Thoracic aorta (tissue), 2 donors: ENCODE measurements at regions not wholly inside any gene's neighbourhood (a gene's known extent, or its start where the extent isn't known, plus 50 kb on each side); places are given as distances from the start of the nearest gene placed in this dataset.

Experiments used
- ATAC-seq: fragments of 150-250 bp; one replicate; pipeline ENCODE4 v1.8.0; 2017; ENCODE audit warnings: low read depth; ENCODE audit not compliant: insufficient number of reproducible peaks, low FRiP score
- DNase-seq: peaks from one replicate; pipeline ENCODE4 v3.0.0-alpha.2; 2020; ENCODE audit warnings: low spot score
- H3K27ac ChIP-seq, 2 donors: fragments of 200-600 bp; sonication (generic); 1 replicate in 1 of 2; 2 replicates in 1 of 2; pipeline ENCODE4 v1.5.1; 2016; ENCODE audit warnings: mild to moderate bottlenecking in 2 of 2, moderate library complexity in 2 of 2
- H3K27me3 ChIP-seq: fragments of 200-600 bp; sonication (generic); replicated peaks from 2 replicates; pipeline ENCODE4 v1.6.0; 2016; ENCODE audit warnings: mild to moderate bottlenecking; ENCODE audit not compliant: insufficient read depth
- H3K36me3 ChIP-seq: fragments of 200-600 bp; sonication (generic); one replicate; pipeline ENCODE4 v1.5.1; 2016
- H3K4me1 ChIP-seq, 2 donors: fragments of 200-600 bp; sonication (generic); 1 replicate in 1 of 2; 2 replicates in 1 of 2; pipeline versions ENCODE4 v1.5.1 to v1.6.0; 2016; ENCODE audit warnings: low read depth in 2 of 2, mild to moderate bottlenecking in 1 of 2; ENCODE audit not compliant: control insufficient read depth in 1 of 2
- H3K4me3 ChIP-seq: fragments of 200-600 bp; sonication (generic); 2 replicates; pipeline ENCODE4 v1.5.1; 2016; ENCODE audit warnings: mild to moderate bottlenecking
- H3K9me3 ChIP-seq: fragments of 200-600 bp; sonication (generic); 2 replicates; pipeline ENCODE4 v1.5.1; 2016
- CTCF ChIP-seq: fragments of 200-600 bp; sonication (generic); IDR thresholded peaks from one replicate; pipeline ENCODE4 v1.5.1; 2019; ENCODE audit warnings: antibody characterized with exemption

- Histone ChIP-seq H3K4me1 (peaks cover 8 to 13% of the 10 kb centered on the region in 2 donors), H3K36me3 (no peaks in the 10 kb centered on the region), H3K27ac (no peak overlapping the region), H3K4me3 (no peak overlapping the region), H3K9me3 (no peaks in the 10 kb centered on the region), H3K27me3 (no peaks in the 10 kb centered on the region)
- ATAC-seq (no peak), DNase-seq (no peak)
- TF ChIP-seq CTCF = no peak
Observed at GRCh38 chr5:74945561-74946165, 79.5 kb upstream of the FAM169A start.

GRCh38 chr5:74943905-74944304 is 77.7 kb upstream of the FAM169A start:
- TF ChIP-seq CTCF = no peak
- no peaks in the 10 kb centered on the region for H3K36me3 ChIP-seq
- H3K4me1 ChIP-seq = peaks cover 0 to 6% of the 10 kb centered on the region in 2 donors
- H3K4me3 ChIP-seq = no peak overlapping the region
- H3K27me3 ChIP-seq = no peaks in the 10 kb centered on the region
- ATAC-seq (no peak), DNase-seq (no peak)
- H3K9me3 ChIP-seq = no peaks in the 10 kb centered on the region
- H3K27ac ChIP-seq = no peak overlapping the region

GRCh38 chr5:74942622-74943286 is 76.6 kb upstream of the FAM169A start:
- DNase-seq (no peak), ATAC-seq (no peak)
- Histone ChIP-seq H3K4me3 (no peak overlapping the region), H3K27me3 (no peaks in the 10 kb centered on the region), H3K9me3 (no peaks in the 10 kb centered on the region), H3K4me1 (no peaks in the 10 kb centered on the region), H3K36me3 (no peaks in the 10 kb centered on the region), H3K27ac (no peak overlapping the region)
- TF ChIP-seq CTCF = no peak

GRCh38 chr5:74940782-74941353 is 74.7 kb upstream of the FAM169A start:
- TF ChIP-seq CTCF = no peak
- DNase-seq = no peak
- Histone ChIP-seq H3K4me3 (no peak overlapping the region), H3K27me3 (no peaks in the 10 kb centered on the region), H3K4me1 (no peaks in the 10 kb centered on the region), H3K36me3 (no peaks in the 10 kb centered on the region), H3K9me3 (no peaks in the 10 kb centered on the region), H3K27ac (no peak overlapping the region)
- no peak for ATAC-seq

GRCh38 chr5:74938250-74938933 is 72.2 kb upstream of the FAM169A start:
- Histone ChIP-seq H3K36me3 (no peaks in the 10 kb centered on the region), H3K4me1 (no peaks in the 10 kb centered on the region), H3K27me3 (no peaks in the 10 kb centered on the region), H3K27ac (no peak overlapping the region), H3K4me3 (no peak overlapping the region), H3K9me3 (no peaks in the 10 kb centered on the region)
- ATAC-seq (no peak), DNase-seq (no peak)
- no peak for TF ChIP-seq CTCF
